Keratinocyte (primary cell): ENCODE measurements at regions not wholly inside any gene's neighbourhood (a gene's known extent, or its start where the extent isn't known, plus 50 kb on each side); places are given as distances from the start of the nearest gene placed in this dataset.

Experiments used
- CTCF ChIP-seq, 3 experiments: IDR thresholded peaks in 1 of 3; conservative IDR thresholded peaks in 1 of 3; optimal IDR thresholded peaks in 1 of 3; 2 replicates in 2 of 3; 3 replicates in 1 of 3; pipeline versions ENCODE3 to v1.5.1; 2011; ENCODE audit warnings: low read length in 3 of 3, mild to moderate bottlenecking in 3 of 3, moderate library complexity in 2 of 3, control low read depth in 1 of 3, inconsistent platforms in 1 of 3; ENCODE audit not compliant: insufficient read depth in 2 of 3; ENCODE audit errors: extremely low read depth in 1 of 3
- EZH2 ChIP-seq: IDR thresholded peaks from one replicate; pipeline ENCODE4 v1.6.1; 2012; ENCODE audit warnings: inconsistent platforms, mild to moderate bottlenecking, low read length, moderate library complexity

- TF ChIP-seq CTCF (optimal IDR thresholded peaks at IDR 0.05 in 1 of 3, IDR thresholded peaks at IDR 0.05 in 1 of 3, conservative IDR thresholded peaks at IDR 0.05 in 1 of 3; ENCODE audit: extremely low read depth in 1 of 3, insufficient read depth in 2 of 3, low read length in 3 of 3) (no peak), EZH2 (no peak)
These were observed 517.2 kb upstream of the SLITRK1 start for GRCh38 chr13:84399320-84400085.
